ENCODE measurements at regions not wholly inside any gene's neighbourhood (a gene's known extent, or its start where the extent isn't known, plus 50 kb on each side); places are given as distances from the start of the nearest gene placed in this dataset.

- TF ChIP-seq, protein P1, sequence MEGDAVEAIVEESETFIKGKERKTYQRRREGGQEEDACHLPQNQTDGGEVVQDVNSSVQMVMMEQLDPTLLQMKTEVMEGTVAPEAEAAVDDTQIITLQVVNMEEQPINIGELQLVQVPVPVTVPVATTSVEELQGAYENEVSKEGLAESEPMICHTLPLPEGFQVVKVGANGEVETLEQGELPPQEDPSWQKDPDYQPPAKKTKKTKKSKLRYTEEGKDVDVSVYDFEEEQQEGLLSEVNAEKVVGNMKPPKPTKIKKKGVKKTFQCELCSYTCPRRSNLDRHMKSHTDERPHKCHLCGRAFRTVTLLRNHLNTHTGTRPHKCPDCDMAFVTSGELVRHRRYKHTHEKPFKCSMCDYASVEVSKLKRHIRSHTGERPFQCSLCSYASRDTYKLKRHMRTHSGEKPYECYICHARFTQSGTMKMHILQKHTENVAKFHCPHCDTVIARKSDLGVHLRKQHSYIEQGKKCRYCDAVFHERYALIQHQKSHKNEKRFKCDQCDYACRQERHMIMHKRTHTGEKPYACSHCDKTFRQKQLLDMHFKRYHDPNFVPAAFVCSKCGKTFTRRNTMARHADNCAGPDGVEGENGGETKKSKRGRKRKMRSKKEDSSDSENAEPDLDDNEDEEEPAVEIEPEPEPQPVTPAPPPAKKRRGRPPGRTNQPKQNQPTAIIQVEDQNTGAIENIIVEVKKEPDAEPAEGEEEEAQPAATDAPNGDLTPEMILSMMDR (IDR thresholded peaks at IDR 0.05 in 4 of 5, conservative IDR thresholded peaks at IDR 0.05 in 1 of 5): no peak
- TF ChIP-seq POLR2A (IDR thresholded peaks at IDR 0.05): no peak
These were observed 144.1 kb upstream of the STK17B start for GRCh38 chr2:196315388-196316049.

Data from gastrocnemius medialis (tissue), 4 donors.